Neuronal stem cell (in vitro differentiated cells): ENCODE measurements at regions not wholly inside any gene's neighbourhood (a gene's known extent, or its start where the extent isn't known, plus 50 kb on each side); places are given as distances from the start of the nearest gene placed in this dataset.
A peak's percentile ranks its signal among the peaks of the same experiment; 100 is the strongest.

Source experiments
- DNase-seq: peaks from one replicate; pipeline ENCODE4 v3.0.0-alpha.2; 2013; ENCODE audit warnings: low spot score
- H2AFZ ChIP-seq: one replicate; pipeline ENCODE4 v1.6.1; 2013; ENCODE audit warnings: mild to moderate bottlenecking, low read length, inconsistent platforms
- H2AK5ac ChIP-seq: 2 replicates; pipeline ENCODE4 v1.6.1; 2013; ENCODE audit warnings: low read depth, mild to moderate bottlenecking, inconsistent platforms, low read length, moderate library complexity, mixed read lengths
- H2BK120ac ChIP-seq: 2 replicates; pipeline ENCODE4 v1.6.1; 2013; ENCODE audit warnings: low read depth, mild to moderate bottlenecking, inconsistent platforms, low read length, moderate library complexity, mixed read lengths
- H2BK12ac ChIP-seq: one replicate; pipeline ENCODE4 v1.6.1; 2013; ENCODE audit warnings: low read length, inconsistent platforms
- H2BK15ac ChIP-seq: 2 replicates; pipeline ENCODE4 v1.6.1; 2013; ENCODE audit warnings: mild to moderate bottlenecking, low read length, inconsistent platforms, mixed read lengths
- H2BK5ac ChIP-seq: one replicate; pipeline ENCODE4 v1.6.1; 2013; ENCODE audit warnings: inconsistent platforms, mild to moderate bottlenecking, low read length, moderate library complexity
- H3K14ac ChIP-seq: one replicate; pipeline ENCODE4 v1.6.1; 2013; ENCODE audit warnings: low read length, inconsistent platforms
- H3K18ac ChIP-seq: 2 replicates; pipeline ENCODE4 v1.6.1; 2013; ENCODE audit warnings: low read length, inconsistent platforms
- H3K23ac ChIP-seq: 2 replicates; pipeline ENCODE4 v1.6.1; 2013; ENCODE audit warnings: low read depth, mild to moderate bottlenecking, mixed read lengths, low read length, inconsistent platforms; ENCODE audit not compliant: poor library complexity
- H3K27ac ChIP-seq: replicated peaks from 3 replicates; pipeline ENCODE4 v1.5.1; 2013; ENCODE audit warnings: low read length, inconsistent platforms
- H3K27me3 ChIP-seq, 3 experiments: 2 replicates each; pipeline ENCODE4 v1.6.1; 2013; ENCODE audit warnings: low read length in 3 of 3, mild to moderate bottlenecking in 2 of 3, inconsistent platforms in 1 of 3, low read depth in 1 of 3, mixed read lengths in 1 of 3, moderate library complexity in 1 of 3; ENCODE audit not compliant: control insufficient read depth in 3 of 3, insufficient read depth in 3 of 3
- H3K36me3 ChIP-seq, 2 donors: replicated peaks in 1 of 2; 2 replicates each; pipeline ENCODE4 v1.6.1; 2013; ENCODE audit warnings: low read length in 2 of 2; ENCODE audit not compliant: control insufficient read depth in 2 of 2, insufficient read depth in 2 of 2
- H3K4ac ChIP-seq: 2 replicates; pipeline ENCODE4 v1.6.1; 2013; ENCODE audit warnings: inconsistent platforms, mild to moderate bottlenecking, low read length, moderate library complexity
- H3K4me1 ChIP-seq, 2 donors: 1 replicate in 1 of 2; 2 replicates in 1 of 2; pipeline ENCODE4 v1.6.1; 2013; ENCODE audit warnings: low read length in 2 of 2, low read depth in 1 of 2; ENCODE audit not compliant: control insufficient read depth in 2 of 2, insufficient read depth in 1 of 2
- H3K4me2 ChIP-seq: one replicate; pipeline ENCODE4 v1.6.1; 2013; ENCODE audit warnings: mild to moderate bottlenecking, low read length, inconsistent platforms; ENCODE audit not compliant: insufficient read depth, poor library complexity, severe bottlenecking
- H3K4me3 ChIP-seq, 2 donors: 2 replicates each; pipeline ENCODE4 v1.5.1; 2013; ENCODE audit warnings: low read length in 2 of 2, mild to moderate bottlenecking in 2 of 2, inconsistent platforms in 1 of 2, moderate library complexity in 1 of 2
- H3K79me1 ChIP-seq: one replicate; pipeline ENCODE4 v1.6.1; 2013; ENCODE audit warnings: low read depth, mild to moderate bottlenecking, inconsistent platforms, low read length, moderate library complexity
- H3K9ac ChIP-seq: one replicate; pipeline ENCODE4 v1.6.1; 2013; ENCODE audit warnings: mild to moderate bottlenecking, low read depth, low read length, inconsistent platforms; ENCODE audit not compliant: poor library complexity
- H3K9me3 ChIP-seq, 2 donors: replicated peaks in 1 of 2; 2 replicates each; pipeline versions ENCODE3 to v1.6.1; 2013; ENCODE audit warnings: low read length in 2 of 2, mild to moderate bottlenecking in 2 of 2, inconsistent platforms in 1 of 2, low read depth in 1 of 2, mixed read lengths in 1 of 2, moderate library complexity in 1 of 2; ENCODE audit not compliant: control insufficient read depth in 2 of 2, insufficient read depth in 1 of 2
- H4K8ac ChIP-seq: one replicate; pipeline ENCODE4 v1.6.1; 2013; ENCODE audit warnings: low read depth, mild to moderate bottlenecking, inconsistent platforms, low read length, moderate library complexity
- H4K91ac ChIP-seq: one replicate; pipeline ENCODE4 v1.6.1; 2013; ENCODE audit warnings: low read length, low read depth, mild to moderate bottlenecking, inconsistent platforms; ENCODE audit not compliant: poor library complexity
- WGBS, 2 donors: extraction: QIAGEN DNeasy Blood & Tissue Kit; methylation state at CpG; one replicate each; pipeline ENCODE4 v1.1.7; 2013; ENCODE audit warnings: missing lambda C conversion rate in 2 of 2, mixed read lengths in 1 of 2; ENCODE audit not compliant: insufficient read length in 2 of 2, insufficient replicate concordance in 1 of 2; ENCODE audit errors: extremely low coverage in 2 of 2; 5-methylcytosine and 5-hydroxymethylcytosine counted together

GRCh38 chr4:28233724-28234123 is 1373.1 kb downstream of the STIM2 start:
- Histone ChIP-seq H3K79me1 (no peaks in the 10 kb centered on the region), H2BK15ac (no peak overlapping the region), H4K91ac (no peak overlapping the region), H3K36me3 (no peaks in the 10 kb centered on the region), H3K27me3 (no peaks in the 10 kb centered on the region), H3K23ac (no peak overlapping the region), H3K4me2 (no peak overlapping the region), H3K27ac (no peak overlapping the region), H2BK120ac (no peak overlapping the region), H3K9me3 (no peaks in the 10 kb centered on the region), H3K4me3 (no peak overlapping the region), H3K4me1 (peaks cover 3 to 6% of the 10 kb centered on the region in 2 donors), H3K14ac (no peak overlapping the region), H2BK12ac (no peak overlapping the region), H3K9ac (no peak overlapping the region), H3K18ac (no peak overlapping the region), H2AK5ac (no peak overlapping the region), H4K8ac (no peak overlapping the region), H3K4ac (no peak overlapping the region), H2BK5ac (no peak overlapping the region), H2AFZ (no peak overlapping the region)
- no peak for DNase-seq
- WGBS, 2 donors = no CpG with 5 or more reads among the region's 2 CpGs

DNA sequence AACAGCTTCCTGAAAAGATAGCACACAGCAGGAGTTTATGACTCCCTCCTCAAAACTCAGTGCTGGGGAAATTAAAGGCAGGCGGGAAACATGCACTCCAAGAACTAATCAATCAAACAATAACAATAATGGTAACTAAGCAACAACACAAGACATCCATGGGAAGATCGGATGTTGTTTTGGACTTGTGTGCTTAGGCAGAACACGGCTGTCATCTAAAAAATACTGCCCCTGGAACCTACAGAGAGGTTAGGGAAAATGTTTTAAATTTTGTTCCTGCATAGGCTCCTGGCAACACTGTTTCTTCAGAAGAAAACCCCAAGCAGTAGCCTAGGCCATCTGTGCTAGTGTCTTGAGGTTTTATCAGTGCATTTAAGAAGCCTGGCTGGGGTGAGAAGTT is 1378.2 kb downstream of the STIM2 start:
- no peaks in the 10 kb centered on the region for H3K27me3 ChIP-seq
- no peaks in the 10 kb centered on the region for H3K9me3 ChIP-seq
- peak overlapping the region; percentile 50 for H2AFZ ChIP-seq
- H2AK5ac ChIP-seq = no peak overlapping the region
- H3K79me1 ChIP-seq = no peaks in the 10 kb centered on the region
- H3K18ac ChIP-seq = no peak overlapping the region
- no peak overlapping the region for H3K4me2 ChIP-seq
- H2BK12ac ChIP-seq = no peak overlapping the region
- H3K4me1 ChIP-seq = peaks cover 0 to 5% of the 10 kb centered on the region in 2 donors
- H2BK120ac ChIP-seq = no peak overlapping the region
- H2BK5ac ChIP-seq = no peak overlapping the region
- no peak for DNase-seq
- H4K91ac ChIP-seq = no peak overlapping the region
- no peak overlapping the region for H3K9ac ChIP-seq
- H3K27ac ChIP-seq = no peak overlapping the region
- no peak overlapping the region for H4K8ac ChIP-seq
- H2BK15ac ChIP-seq = no peak overlapping the region
- H3K23ac ChIP-seq = no peak overlapping the region
- H3K14ac ChIP-seq = no peak overlapping the region
- H3K4me3 ChIP-seq = no peak overlapping the region
- no peaks in the 10 kb centered on the region for H3K36me3 ChIP-seq
- WGBS, 2 donors = no CpG with 5 or more reads among the region's 3 CpGs
- H3K4ac ChIP-seq = no peak overlapping the region

DNA sequence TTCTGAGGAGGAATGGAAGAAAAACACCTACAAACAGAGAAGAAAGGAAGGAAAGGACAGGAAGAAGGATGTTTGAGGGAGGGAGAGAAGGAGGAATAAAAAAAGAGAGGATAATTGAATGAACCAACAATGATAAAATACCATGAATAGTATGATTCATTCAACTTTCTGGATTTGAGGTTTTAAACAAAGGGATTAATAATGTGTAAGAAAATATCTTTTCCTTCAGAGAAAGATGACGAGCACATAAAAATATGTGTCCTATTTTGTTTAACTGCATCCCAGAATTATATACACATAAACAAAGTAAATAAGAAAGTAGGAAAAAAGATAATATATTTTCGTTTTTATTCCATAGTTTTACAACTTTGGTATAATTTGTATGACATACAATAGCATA is 1380.4 kb downstream of the STIM2 start:
- H3K4ac ChIP-seq = no peak overlapping the region
- no peak overlapping the region for H2BK12ac ChIP-seq
- H2BK120ac ChIP-seq = no peak overlapping the region
- H3K36me3 ChIP-seq = no peaks in the 10 kb centered on the region
- H3K18ac ChIP-seq = no peak overlapping the region
- H3K4me1 ChIP-seq = peaks cover 0 to 5% of the 10 kb centered on the region in 2 donors
- H4K8ac ChIP-seq = no peak overlapping the region
- no peak overlapping the region for H2BK15ac ChIP-seq
- H4K91ac ChIP-seq = no peak overlapping the region
- H2AFZ ChIP-seq = no peak overlapping the region
- no peak overlapping the region for H3K14ac ChIP-seq
- no peak overlapping the region for H2AK5ac ChIP-seq
- WGBS, 2 donors = no CpG with 5 or more reads among the region's 2 CpGs
- no peak overlapping the region for H3K4me3 ChIP-seq
- no peaks in the 10 kb centered on the region for H3K79me1 ChIP-seq
- H2BK5ac ChIP-seq = no peak overlapping the region
- H3K27me3 ChIP-seq = no peaks in the 10 kb centered on the region
- H3K4me2 ChIP-seq = no peak overlapping the region
- H3K23ac ChIP-seq = no peak overlapping the region
- H3K9ac ChIP-seq = no peak overlapping the region
- no peaks in the 10 kb centered on the region for H3K9me3 ChIP-seq
- DNase-seq = no peak
- no peak overlapping the region for H3K27ac ChIP-seq

GRCh38 chr4:28247805-28248204 is 1387.2 kb downstream of the STIM2 start:
- Histone ChIP-seq H2AK5ac (no peak overlapping the region), H3K4me3 (no peak overlapping the region), H3K27ac (no peak overlapping the region), H2AFZ (no peak overlapping the region), H2BK15ac (no peak overlapping the region), H3K4ac (no peak overlapping the region), H4K8ac (no peak overlapping the region), H3K79me1 (no peaks in the 10 kb centered on the region), H2BK12ac (no peak overlapping the region), H2BK5ac (no peak overlapping the region), H3K9me3 (no peaks in the 10 kb centered on the region), H3K4me2 (no peak overlapping the region), H4K91ac (no peak overlapping the region), H3K18ac (no peak overlapping the region), H3K9ac (no peak overlapping the region), H3K14ac (no peak overlapping the region), H3K27me3 (no peaks in the 10 kb centered on the region), H3K23ac (no peak overlapping the region), H2BK120ac (no peak overlapping the region), H3K36me3 (no peaks in the 10 kb centered on the region), H3K4me1 (no peaks in the 10 kb centered on the region)
- no CpG with 5 or more reads among the region's 2 CpGs for WGBS, 2 donors
- DNase-seq = no peak
